ENCODE measurements at regions not wholly inside any gene's neighbourhood (a gene's known extent, or its start where the extent isn't known, plus 50 kb on each side); places are given as distances from the start of the nearest gene placed in this dataset.
"Not testable (repeated sequence)": the region's sequence is repeated elsewhere in the genome, so short reads cannot be mapped to it uniquely, and the experiment has no call there.

- H3K4me3 ChIP-seq (ENCODE audit: low read depth, low read length): no peak overlapping the region
- no peak for DNase-seq (ENCODE audit: low read depth)
Measured at GRCh38 chr2:142592171-142592570, 285.3 kb upstream of the KYNU start.

- no peak overlapping the region for H3K4me3 ChIP-seq (ENCODE audit: low read depth, low read length)
- DNase-seq (ENCODE audit: low read depth): no peak
Measured at GRCh38 chr2:142591420-142591819, 286.0 kb upstream of the KYNU start.

- no peak for DNase-seq (ENCODE audit: low read depth)
- H3K4me3 ChIP-seq (ENCODE audit: low read depth, low read length): no peak overlapping the region
Measured at GRCh38 chr2:142588269-142588668, 289.2 kb upstream of the KYNU start.

GRCh38 chr2:142586693-142587580 is 290.5 kb upstream of the KYNU start:
- no peak overlapping the region for H3K4me3 ChIP-seq (ENCODE audit: low read depth, low read length)
- no peak for DNase-seq (ENCODE audit: low read depth)

GRCh38 chr2:142585785-142586184 is 291.7 kb upstream of the KYNU start:
- no peak overlapping the region for H3K4me3 ChIP-seq (ENCODE audit: low read depth, low read length)
- DNase-seq (ENCODE audit: low read depth): no peak

- no peak for DNase-seq (ENCODE audit: low read depth)
Measured at GRCh38 chr2:142582317-142582716, 295.1 kb upstream of the KYNU start.

GRCh38 chr2:142581491-142581890 is 296.0 kb upstream of the KYNU start:
- no peak overlapping the region for H3K4me3 ChIP-seq (ENCODE audit: low read depth, low read length)
- DNase-seq (ENCODE audit: low read depth): no peak

More at GRCh38 chr2:142582317-142582716, 295.1 kb upstream of the KYNU start:
- H3K4me3 ChIP-seq (ENCODE audit: low read depth, low read length): no peak overlapping the region

- no peak for DNase-seq (ENCODE audit: low read depth)
- no peak overlapping the region for H3K4me3 ChIP-seq (ENCODE audit: low read depth, low read length)
Measured at GRCh38 chr2:142580691-142581090, 296.8 kb upstream of the KYNU start.

GRCh38 chr2:142575561-142575960 is 301.9 kb upstream of the KYNU start:
- DNase-seq (ENCODE audit: low read depth): no peak
- no peak overlapping the region for H3K4me3 ChIP-seq (ENCODE audit: low read depth, low read length)

GRCh38 chr2:142574388-142574787 is 303.1 kb upstream of the KYNU start:
- H3K4me3 ChIP-seq (ENCODE audit: low read depth, low read length): no peak overlapping the region
- DNase-seq (ENCODE audit: low read depth): no peak

GRCh38 chr2:142572346-142573132 is 304.9 kb upstream of the KYNU start:
- no peak for DNase-seq (ENCODE audit: low read depth)
- H3K4me3 ChIP-seq (ENCODE audit: low read depth, low read length): no peak overlapping the region

GRCh38 chr2:142571934-142572333 is 305.5 kb upstream of the KYNU start:
- DNase-seq (ENCODE audit: low read depth): no peak
- H3K4me3 ChIP-seq (ENCODE audit: low read depth, low read length): no peak overlapping the region

GRCh38 chr2:142562900-142563299 is 314.6 kb upstream of the KYNU start:
- no peak overlapping the region for H3K4me3 ChIP-seq (ENCODE audit: low read depth, low read length)
- no peak for DNase-seq (ENCODE audit: low read depth)

GRCh38 chr2:142561656-142562055 is 315.8 kb upstream of the KYNU start:
- no peak for DNase-seq (ENCODE audit: low read depth)
- H3K4me3 ChIP-seq (ENCODE audit: low read depth, low read length): no peak overlapping the region

- no peak overlapping the region for H3K4me3 ChIP-seq (ENCODE audit: low read depth, low read length)
- no peak for DNase-seq (ENCODE audit: low read depth)
Measured at GRCh38 chr2:142557391-142557790, 320.1 kb upstream of the KYNU start.

GRCh38 chr2:142545999-142546398 is 331.5 kb upstream of the KYNU start:
- not testable (repeated sequence) for DNase-seq (ENCODE audit: low read depth)

GRCh38 chr2:142545036-142545435 is 332.4 kb upstream of the KYNU start:
- no peak for DNase-seq (ENCODE audit: low read depth)
- no peak overlapping the region for H3K4me3 ChIP-seq (ENCODE audit: low read depth, low read length)

More at GRCh38 chr2:142545999-142546398, 331.5 kb upstream of the KYNU start:
- H3K4me3 ChIP-seq (ENCODE audit: low read depth, low read length): not testable (repeated sequence)

GRCh38 chr2:142544173-142544572 is 333.3 kb upstream of the KYNU start:
- DNase-seq (ENCODE audit: low read depth): no peak
- no peak overlapping the region for H3K4me3 ChIP-seq (ENCODE audit: low read depth, low read length)

- no peak overlapping the region for H3K4me3 ChIP-seq (ENCODE audit: low read depth, low read length)
- no peak for DNase-seq (ENCODE audit: low read depth)
Measured at GRCh38 chr2:142542431-142542910, 335.0 kb upstream of the KYNU start.

GRCh38 chr2:142536966-142537365 is 340.5 kb upstream of the KYNU start:
- H3K4me3 ChIP-seq (ENCODE audit: low read depth, low read length): no peak overlapping the region
- peak; percentile 0 for DNase-seq (ENCODE audit: low read depth)
